SKM-1 (cell line): ENCODE measurements at regions not wholly inside any gene's neighbourhood (a gene's known extent, or its start where the extent isn't known, plus 50 kb on each side); places are given as distances from the start of the nearest gene placed in this dataset.

Experiments
- DNase-seq: peaks from one replicate; lab custom pipeline; 2025; ENCODE audit not compliant: unreplicated experiment; lab: John Stamatoyannopoulos, UW

- no peak for DNase-seq
Observed at GRCh38 chr5:144103611-144104485, 66.6 kb downstream of the YIPF5 start.

DNA sequence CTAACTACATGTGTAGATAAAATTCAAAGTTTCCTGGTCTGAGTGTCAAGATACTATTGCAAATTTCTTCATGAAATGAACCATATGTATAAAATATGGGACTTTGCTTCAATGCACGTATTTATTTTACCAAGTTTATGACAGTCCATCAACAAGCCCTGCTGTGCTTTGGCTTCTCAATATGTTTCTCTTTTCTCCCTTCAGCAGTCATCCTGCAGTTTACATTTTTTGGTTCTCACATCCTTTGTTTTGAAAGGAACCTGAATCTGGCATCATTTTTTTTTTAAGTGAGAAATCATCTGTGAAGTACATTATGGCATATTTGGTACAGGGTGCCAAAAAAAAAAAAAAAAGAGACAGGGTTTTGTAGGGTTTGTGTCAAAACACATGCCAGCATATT is 65.1 kb downstream of the YIPF5 start:
- no peak for DNase-seq

- no peak for DNase-seq
Observed at GRCh38 chr5:144108131-144108530, 62.3 kb downstream of the YIPF5 start.
